ENCODE measurements at regions not wholly inside any gene's neighbourhood (a gene's known extent, or its start where the extent isn't known, plus 50 kb on each side); places are given as distances from the start of the nearest gene placed in this dataset.

DNA sequence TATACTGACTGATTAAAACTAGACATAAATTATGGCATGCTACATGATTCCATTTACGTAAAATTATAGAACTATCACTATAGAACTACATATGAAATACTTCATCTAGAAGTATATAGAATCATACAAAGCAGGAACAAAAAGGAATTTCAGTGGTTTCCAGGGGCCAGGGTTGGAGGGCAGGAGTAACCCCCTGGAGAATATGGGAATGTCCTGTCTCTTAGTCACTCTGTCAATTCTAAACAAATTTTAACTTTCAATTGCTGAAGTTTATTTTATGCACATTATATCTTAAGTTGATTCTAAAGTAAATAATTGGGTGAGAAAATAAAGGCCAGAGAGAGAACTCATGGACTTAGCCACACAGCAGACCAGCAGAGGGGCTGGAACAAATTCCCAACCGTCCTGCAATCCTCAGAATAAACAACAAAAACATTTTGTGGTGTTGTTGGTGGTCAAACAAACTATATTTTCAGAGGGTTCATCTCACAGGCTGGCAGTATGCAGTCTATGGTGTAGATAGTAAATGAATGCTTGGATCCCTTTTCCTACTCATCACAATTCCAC lies 476.9 kb upstream of the SLIT2 start:
- DNase-seq = no peak

DNA sequence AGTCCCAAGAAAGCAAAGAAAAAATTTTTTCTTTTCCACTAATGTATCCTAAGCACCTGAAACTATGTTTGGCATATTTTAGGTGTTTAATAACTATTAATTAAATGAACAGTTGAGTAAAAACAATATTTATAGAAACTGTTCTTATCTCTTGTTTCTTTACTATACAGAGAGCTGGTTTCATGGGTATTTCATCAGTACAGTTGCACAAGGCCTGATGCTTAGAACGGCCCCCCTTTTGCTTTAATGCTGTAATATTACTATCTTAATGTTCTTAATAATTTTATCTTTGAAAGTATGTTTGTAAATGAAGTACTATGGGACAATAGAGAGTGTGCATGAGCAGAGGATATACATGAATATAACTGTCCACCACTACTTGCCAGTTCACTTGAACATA lies 479.1 kb upstream of the SLIT2 start:
- no peak for DNase-seq

DNA sequence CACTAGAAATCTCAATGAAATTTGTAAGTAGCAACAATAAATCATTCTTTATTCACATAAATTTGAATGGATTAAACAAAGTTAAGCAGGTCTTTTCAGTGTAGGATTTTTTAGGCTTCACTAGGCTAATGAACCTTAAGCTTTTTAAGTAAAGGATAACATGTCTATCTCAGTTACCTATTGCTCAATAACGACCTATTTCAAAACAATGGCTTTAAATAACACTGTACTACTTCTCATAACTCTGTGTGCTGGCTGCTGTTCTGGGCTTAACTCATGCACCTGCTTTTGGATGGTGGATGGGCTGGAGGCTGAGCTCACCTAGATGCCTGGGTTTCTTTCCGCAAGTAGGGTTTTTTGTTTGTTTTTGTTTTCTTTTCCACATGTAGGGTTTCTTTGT lies 495.0 kb upstream of the SLIT2 start:
- DNase-seq = no peak

DNA sequence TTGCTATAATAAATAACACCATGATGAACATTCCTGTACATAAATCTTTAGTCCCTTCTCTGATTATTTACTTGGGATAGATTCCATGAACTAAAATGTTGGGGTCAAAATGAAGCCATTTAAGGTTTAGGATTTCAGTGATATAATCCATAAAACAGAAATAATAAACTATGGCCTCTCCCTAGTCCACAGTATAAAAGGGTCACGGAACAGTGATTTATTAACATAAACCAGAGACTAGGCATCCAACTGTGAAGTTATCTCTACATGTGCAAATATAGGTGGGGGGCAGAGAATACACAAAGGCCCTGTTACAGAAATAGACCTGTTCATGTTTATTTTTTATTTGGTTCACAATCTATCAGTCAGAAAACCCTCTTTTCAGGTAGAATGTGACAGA lies 499.1 kb upstream of the SLIT2 start:
- DNase-seq = no peak

DNA sequence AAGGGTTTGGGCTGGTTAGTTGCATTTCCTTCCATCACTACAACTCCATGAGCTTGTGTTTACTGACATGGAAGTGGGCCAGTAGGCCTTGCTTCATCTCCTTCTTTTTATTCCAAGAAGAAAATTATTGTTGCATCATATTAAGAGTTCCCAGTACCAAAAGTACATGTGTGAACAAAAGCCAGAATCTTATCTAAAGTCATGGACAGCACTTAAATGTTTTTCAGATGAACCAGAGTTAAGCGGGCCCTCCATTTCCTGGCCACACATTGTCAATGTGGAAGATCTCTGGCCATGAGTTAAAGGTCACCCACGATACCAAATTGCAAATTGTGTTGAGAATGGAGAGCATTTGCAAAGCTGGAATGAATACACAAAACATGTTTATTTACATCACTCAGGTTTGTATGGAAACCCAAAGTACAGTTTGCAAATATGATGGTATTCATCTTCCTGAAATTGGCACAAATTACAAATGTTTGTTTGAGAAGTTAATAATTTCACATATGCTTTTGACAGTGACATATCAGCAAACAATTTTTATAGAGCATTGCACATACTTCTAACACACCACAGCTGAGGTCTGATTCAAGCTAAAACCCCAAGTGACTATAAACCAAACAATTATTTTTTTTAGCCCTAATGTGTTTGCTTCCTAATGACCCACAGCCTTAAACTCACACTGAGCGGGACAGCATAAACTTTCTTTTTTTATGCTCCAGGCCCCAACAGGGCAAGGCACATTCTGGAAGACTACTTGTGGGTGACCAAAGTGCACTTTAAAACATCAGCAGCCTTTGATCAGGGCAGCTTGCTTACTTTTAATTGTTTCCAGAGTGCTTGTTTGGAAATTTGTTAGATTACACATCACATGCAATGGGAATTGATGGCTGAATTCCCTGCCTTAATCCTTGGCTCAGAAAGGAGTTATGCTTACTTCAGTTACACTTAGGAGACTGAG lies 502.9 kb upstream of the SLIT2 start:
- DNase-seq = no peak

DNA sequence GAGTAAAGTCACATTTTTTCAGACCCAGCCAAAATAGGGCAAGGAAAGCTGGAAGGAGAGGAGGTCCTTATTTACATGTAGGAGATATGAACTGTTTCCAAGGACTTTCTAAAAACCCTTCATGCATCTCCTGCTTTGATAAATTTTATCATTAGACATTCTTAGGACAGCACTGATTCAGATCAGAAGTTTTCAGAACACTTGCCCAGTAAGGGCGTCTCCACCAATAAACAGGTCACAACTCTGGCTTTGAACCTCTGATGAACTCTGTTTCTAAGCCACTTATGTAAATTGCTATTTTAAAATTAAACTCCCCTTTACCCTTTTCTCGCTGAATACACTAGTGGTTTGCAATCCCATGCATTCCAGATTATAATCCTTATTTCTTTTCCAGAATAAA lies 505.3 kb upstream of the SLIT2 start:
- DNase-seq = no peak

DNA sequence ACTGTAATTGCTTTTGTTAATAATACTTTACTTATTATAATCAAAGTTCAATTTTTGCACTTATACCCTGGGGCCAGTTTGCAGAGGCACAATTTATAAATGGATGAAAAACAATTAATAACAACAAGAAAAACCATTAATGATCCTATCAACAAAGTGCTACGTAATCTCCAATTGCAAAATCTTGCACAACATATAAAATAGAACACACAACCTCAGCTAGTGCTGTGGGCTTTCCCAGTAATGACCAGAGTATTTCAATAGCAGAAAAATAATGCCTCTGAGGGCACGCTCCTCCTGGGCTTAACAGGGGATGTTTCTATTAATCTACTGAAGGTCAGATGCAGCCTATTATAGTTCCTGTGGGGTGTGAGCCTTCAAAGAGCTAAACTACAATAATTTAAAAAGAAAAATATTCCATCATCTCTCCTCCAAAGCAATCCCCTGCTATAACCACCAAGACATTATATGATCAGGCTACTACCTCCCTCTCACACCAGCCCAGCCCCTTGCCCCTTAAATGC lies 508.5 kb upstream of the SLIT2 start:
- no peak for DNase-seq

DNA sequence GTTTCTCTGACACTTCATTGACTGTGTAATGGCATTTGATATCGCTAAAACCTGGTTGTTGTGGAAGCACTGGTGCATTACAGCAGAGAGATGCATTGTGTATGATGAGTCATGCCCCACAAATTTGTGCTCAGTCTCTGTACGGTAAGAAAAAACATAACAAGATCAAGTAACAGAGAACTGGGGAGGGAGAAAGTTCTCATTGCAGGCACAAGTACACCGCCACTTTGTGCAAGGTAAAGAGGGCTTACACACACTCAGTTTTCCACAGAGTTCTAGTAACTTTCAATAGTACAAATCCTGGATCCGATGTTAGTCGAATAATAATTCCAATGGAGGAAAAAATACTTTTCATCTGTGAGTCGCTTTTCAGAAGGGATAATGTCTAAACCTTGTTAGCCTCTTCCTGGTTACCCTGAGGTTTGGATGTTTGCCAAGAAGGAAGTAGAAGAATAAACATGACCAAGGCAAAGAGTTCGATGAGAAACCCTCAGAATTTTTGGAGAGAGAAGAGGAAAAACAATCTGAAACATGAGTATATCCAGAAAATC lies 512.5 kb upstream of the SLIT2 start:
- no peak for DNase-seq

DNA sequence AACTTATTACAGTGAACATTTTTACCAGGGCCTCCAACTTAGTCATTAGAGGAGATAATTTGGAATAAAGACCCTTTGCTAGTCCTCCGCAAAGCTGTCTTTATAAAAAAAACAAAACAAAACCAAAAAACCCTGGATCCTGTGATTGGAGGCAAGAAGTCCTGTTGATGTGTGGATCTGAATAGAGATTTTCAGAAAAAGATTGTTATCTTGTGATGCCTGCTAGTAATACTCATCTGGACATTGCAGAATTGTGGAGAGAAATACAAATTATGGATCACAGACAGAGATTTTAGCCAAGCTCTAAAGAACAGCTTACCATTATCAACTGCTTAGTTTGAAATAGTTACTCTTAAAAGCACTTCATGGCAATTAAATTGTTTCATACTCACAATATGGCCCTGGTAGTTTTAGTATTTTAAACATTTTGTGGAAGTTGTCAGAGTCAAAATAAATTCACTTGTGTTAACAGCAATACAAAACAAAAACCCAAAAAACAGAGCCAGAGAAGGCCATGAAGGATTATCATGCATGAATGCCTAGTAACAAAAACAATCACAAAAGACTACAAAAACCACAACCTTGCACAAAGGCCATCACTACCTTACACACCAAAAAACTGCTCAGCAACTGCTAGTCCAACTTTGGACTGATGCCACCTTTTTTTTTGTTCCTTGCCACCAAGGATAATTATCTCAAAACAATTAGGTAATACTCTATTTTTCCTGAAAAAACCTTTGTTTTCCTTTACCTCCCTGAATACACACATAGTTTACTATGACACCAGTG lies 514.5 kb upstream of the SLIT2 start:
- DNase-seq = no peak

DNA sequence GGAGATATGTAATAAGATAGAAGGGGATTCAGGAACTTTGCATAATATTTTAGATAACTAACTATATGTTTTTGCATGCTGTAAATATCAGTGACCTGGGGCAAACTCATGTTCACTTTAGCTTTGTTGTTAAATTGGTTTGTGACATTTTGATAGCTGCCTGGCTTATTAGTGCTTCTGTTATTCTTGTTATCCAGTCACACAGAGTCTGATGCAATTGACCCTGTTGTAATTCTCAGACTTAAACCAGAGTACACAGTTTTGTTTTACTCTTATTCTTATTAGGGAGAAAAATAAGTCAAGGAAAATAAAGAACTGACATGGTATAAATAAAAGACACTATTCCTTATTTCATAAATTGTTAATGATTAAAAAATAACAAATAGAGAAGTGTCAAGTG lies 516.7 kb upstream of the SLIT2 start:
- DNase-seq = no peak

DNA sequence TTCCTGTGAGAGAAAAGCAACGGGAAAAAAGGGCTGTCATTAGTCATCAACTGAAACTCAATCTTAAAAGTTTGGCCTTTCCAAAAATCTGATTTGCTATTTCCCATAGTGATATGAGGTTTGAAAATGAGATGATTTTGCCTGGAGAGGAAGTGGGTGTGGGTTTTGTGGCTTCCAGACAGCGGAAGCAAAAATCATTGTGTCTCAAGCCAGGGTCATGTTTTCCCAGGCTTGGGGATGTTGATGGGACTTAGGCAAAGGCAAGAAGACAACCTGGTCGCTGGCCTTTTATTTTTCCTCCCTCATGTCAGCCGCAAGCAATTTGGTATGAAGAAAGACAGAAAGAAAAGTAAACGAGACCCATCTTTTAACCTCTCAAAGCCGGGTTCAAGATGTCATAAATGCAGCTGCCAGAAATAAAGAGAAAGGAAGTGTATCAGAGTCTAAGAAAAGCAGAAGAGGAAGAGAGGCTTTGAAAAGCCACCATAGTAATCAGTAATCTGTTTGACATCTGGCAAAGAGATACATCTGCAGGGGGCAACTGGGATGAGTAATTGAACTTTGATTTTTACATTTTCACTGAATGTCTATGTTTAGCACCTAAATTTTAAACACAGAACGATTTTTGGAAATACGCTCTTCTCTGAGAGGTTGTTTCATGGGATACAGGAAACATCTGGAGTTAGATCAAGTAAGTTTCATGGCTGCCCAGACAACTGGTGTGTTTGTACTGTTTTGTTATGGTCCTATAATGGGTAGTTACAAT lies 521.6 kb upstream of the SLIT2 start:
- no peak for DNase-seq

DNA sequence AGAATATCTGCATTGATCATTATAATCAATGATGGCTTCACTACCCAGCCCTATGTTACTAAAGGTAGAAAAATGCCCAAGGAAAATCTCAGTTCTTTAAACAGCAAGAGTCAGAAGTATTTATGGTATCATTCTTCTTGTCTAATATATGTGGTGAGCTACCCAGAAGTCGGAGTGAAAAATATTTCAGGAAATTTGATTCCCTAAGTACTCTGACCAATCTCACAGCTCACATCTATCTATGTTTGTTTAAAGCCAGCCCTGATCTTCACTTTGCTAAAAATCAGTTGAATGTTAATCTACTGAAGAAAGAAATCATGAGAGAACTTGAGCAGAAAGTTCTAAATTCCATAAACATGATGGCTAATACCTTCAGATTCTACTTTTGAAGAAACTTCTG lies 522.9 kb upstream of the SLIT2 start:
- no peak for DNase-seq

DNA sequence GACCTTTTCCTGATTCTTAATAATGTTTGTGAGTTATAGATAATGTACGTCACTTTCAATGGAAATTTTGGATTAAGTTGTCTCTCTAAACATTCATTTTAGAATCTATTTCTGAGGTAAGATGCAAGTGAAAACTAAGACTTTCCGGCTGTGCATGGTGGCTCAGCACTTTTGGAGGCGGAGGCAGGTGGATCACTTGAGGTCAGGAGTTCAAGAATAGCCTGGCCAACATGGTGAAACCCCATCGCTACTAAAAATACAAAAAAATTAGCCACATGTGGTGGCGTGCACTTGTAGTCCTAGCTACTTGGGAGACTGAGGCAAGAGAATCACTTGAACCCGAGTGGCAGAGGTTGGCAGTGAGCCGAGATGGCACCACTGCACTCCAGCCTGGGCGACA lies 524.6 kb upstream of the SLIT2 start:
- no peak for DNase-seq

DNA sequence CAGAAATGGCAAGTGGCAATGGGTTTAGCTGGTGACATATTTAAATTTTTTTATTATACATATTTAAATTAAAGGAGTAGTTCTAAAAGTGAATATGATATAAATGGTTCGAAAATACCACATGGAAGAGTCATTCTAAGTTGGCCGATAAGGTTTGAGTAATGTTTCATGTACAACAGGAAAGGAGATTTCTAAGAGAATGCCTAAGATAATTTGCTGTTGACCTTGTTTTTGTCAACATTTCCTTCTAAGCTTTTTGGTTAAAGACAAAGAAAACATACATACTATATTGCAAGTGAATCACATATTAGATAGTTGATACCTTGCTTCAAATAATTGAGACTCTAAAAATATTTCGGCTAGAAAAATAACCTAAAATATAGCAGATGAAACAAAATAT lies 526.6 kb upstream of the SLIT2 start:
- no peak for DNase-seq

DNA sequence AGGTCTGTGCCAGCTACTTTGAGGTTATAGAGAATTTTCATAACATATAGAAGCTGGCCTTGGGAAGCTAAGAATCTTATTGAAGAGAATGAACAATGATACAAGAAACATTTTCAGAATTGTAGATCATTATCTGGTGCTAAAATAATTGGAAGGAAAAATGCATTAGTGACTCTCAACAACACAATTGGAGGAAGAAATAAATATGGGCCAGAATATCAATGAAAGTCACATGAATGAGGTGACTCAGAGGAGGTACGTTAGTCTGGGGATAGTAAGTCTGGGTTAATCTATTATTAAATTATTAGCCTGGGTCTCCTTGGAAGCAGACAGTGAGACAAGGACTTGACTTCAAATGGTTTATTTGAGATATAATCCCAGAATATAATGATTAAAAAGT lies 529.3 kb upstream of the SLIT2 start:
- no peak for DNase-seq

DNA sequence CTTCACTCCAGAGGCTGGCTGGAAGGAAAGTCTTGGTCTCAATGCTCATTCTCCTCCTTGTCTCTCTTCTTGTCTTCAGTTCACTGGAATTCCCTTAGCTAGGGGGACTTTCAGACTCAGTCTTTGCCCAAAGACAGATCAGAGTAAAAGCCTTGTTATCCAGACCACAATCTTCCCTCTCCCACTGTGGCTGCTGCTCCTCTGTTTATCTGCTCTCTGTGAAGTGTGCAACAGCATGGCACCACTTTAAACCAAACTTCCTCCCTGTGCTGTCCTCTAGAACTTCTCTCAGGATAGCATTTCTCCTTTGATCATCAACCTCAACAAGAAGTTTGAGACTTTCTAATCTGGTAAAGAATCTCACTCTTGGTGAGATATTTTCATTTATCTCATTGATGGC lies 530.1 kb upstream of the SLIT2 start:
- DNase-seq = no peak

DNA sequence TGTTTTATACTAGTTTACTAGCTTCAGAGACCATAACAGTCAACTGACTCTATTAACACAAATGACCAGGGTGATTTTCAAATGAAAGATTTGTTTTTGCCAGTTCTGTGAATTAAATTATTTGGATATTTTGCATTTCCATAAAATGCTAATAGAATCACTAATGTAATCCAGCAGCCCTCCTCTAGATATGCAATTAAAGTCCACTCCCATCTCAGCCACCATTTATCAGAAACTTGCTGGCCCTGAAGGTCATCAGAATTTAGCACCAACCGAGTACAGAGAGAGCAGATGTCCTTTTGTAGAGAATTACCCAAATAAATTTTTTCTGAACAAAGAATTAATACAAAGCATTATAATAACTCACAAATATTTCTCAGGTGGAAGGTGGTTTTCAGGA lies 531.1 kb upstream of the SLIT2 start:
- DNase-seq = no peak

DNA sequence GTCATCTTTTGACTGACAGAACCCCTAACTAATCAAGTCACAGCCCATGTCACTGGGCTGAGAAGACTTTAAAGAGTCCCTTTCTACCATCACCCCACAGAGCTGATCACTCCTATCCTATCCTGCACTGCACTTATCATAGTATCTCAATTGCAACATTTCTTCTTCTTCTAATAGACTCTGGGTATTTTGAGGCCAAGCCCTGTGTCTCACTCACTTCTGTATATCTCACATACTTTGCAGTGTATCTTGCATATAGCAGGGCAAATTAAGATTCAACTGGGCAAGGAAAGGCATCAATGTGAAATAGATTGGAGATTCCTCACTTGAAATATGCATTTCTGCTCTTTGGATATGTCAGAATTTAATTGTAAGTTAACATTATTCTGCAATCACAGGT lies 531.5 kb upstream of the SLIT2 start:
- no peak for DNase-seq

DNA sequence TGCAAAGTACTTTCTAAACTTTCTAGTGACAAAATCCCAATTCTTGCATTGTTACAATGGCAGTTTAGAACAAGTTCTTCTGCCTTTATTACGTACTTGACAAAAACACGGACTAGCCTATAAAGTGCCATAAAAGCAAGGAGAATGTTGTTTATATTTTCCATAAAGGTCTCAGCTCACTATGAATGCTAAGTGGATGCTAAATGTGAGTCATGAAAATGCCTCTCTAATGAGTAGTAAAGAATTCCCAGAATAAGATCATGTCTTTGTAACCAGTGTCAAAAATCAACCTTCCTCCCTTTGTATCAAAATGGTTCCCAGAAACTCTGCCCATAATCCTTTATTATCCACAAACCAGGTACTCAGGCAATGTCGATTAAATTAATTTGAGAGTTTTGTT lies 539.8 kb upstream of the SLIT2 start:
- no peak for DNase-seq

DNA sequence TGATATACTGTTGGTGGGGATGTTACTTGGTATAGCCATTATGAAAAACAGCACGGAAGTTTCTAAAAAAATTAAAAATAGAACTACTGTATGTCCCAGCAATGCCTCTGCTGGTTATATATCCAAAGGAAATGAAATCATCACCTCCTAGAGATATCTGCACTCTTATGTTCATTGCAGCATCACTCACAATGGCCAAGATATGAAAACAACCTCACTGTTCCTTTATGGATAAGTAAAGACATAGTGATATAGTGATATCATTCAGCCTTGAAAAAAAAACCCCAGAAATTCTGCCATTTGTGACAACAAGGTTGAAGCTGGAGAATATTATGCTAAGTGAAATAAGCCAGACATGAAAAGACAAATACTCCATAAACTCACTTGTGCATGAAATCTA lies 543.8 kb upstream of the SLIT2 start:
- no peak for DNase-seq

DNA sequence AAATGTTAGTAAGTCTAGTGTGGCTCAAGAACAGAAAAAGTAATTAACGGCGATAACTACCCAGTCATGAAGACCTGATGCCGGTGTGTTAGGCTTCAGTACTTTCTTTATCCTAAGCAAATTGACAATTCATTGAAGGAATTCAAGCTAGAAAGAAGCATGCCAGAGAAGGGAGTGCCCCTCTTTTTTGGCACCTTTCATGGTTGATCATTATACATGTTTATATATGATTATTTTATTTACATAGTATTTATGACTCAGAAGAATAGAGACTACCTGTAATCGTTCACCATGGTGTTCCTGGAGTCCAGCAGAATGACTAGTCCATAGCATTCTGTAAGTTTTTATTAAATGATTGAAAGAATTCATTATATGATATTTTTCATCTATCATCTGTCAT lies 548.3 kb upstream of the SLIT2 start:
- no peak for DNase-seq

DNA sequence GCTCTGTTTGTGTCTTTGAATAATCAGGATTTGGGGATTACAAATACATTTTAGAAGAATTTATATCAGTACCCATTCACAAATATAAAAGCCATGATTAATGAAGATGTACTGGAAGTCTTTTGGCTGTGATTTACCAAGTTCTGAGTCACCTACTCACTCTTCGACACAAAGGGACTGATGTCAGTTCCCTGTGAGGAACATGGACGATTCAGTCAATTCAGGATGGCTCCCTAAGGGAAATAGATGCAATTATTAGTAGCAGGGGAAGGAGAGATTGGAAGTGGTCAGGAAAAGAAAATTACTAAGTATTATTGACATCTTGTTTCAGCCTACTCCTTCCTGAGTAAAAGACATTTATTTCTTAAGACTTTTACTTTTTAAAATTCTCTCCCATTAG lies 550.7 kb upstream of the SLIT2 start:
- no peak for DNase-seq

DNA sequence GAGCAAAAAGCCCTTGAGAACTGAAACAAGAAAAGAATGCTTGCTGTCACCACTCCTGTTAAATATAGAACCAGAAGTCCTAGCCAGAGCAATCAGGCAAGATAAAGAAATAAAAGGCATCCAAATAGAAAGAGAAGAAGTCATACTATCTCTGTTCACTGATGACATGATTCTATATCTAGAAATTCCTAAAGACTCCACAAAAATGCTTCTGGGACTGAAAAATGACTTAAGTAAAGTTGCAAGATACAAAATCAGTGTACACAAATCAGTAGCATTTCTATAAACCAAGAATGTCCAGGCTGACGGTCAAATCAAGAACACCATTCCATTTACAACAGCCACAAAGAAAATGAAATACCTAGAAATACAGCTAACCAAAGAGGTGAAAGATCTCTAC lies 552.7 kb upstream of the SLIT2 start:
- DNase-seq = no peak

Measured in SIG-M5 (cell line).